ENCODE measurements at regions not wholly inside any gene's neighbourhood (a gene's known extent, or its start where the extent isn't known, plus 50 kb on each side); places are given as distances from the start of the nearest gene placed in this dataset.

GRCh38 chr10:128843972-128844371, 623.1 kb upstream of the MGMT start:
- TF ChIP-seq POLR2A (IDR thresholded peaks at IDR 0.05): no peak
- no peak for TF ChIP-seq CTCF (IDR thresholded peaks at IDR 0.05)

Data from lower leg skin (tissue), 3 donors.